ENCODE measurements at regions not wholly inside any gene's neighbourhood (a gene's known extent, or its start where the extent isn't known, plus 50 kb on each side); places are given as distances from the start of the nearest gene placed in this dataset.

DNA sequence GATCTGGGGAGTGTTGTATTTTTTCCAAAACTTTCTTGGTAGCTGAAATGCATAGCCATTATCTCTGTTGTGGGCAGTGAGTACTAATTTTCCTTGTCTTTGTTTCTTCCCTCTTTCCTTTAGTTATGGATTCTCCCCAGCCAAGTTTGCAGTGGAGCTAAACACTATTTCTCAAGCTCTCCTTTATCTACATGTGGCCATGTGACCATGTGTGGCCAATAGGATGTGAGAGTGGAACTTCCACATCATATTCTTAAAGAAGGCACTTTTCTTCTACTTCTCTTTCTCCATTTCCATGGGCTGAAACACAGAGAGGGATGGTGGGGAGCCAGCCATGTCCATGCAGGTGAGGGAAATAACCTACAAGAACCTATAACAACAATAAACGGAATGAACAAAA, 230.8 kb downstream of the CTH start:
- no peaks in the 10 kb centered on the region for H3K27me3 Mint-ChIP-seq
- CTCF ChIA-PET, result no interaction called here
- no peak overlapping the region for H3K4me3 Mint-ChIP-seq
- no peak overlapping the region for H3K4me3 ChIP-seq (ENCODE audit: low read length)
- intact Hi-C loops (cut with DNase I, micrococcal nuclease), result no loop called here
- no peak overlapping the region for H3K27ac Mint-ChIP-seq
- H3K36me3 Mint-ChIP-seq (ENCODE audit: low read depth), result no peaks in the 10 kb centered on the region
- no peaks in the 10 kb centered on the region for H3K36me3 ChIP-seq (ENCODE audit: insufficient read depth, low read length)
- H3K9me3 Mint-ChIP-seq, result peaks cover 2% of the 10 kb centered on the region
- no peaks in the 10 kb centered on the region for H3K9me3 ChIP-seq (ENCODE audit: control insufficient read depth in 1 of 2, insufficient read depth in 1 of 2, low read length in 2 of 2)
- no peak overlapping the region for H3K27ac ChIP-seq (ENCODE audit: low read depth in 1 of 2, low read length in 2 of 2)
- no peaks in the 10 kb centered on the region for H3K4me1 Mint-ChIP-seq (ENCODE audit: low read depth)
- DNase-seq, result no peak
- no peaks in the 10 kb centered on the region for H3K27me3 ChIP-seq (ENCODE audit: control insufficient read depth in 1 of 2, insufficient read depth in 2 of 2, low read length in 2 of 2)
- TF ChIP-seq, protein P1, sequence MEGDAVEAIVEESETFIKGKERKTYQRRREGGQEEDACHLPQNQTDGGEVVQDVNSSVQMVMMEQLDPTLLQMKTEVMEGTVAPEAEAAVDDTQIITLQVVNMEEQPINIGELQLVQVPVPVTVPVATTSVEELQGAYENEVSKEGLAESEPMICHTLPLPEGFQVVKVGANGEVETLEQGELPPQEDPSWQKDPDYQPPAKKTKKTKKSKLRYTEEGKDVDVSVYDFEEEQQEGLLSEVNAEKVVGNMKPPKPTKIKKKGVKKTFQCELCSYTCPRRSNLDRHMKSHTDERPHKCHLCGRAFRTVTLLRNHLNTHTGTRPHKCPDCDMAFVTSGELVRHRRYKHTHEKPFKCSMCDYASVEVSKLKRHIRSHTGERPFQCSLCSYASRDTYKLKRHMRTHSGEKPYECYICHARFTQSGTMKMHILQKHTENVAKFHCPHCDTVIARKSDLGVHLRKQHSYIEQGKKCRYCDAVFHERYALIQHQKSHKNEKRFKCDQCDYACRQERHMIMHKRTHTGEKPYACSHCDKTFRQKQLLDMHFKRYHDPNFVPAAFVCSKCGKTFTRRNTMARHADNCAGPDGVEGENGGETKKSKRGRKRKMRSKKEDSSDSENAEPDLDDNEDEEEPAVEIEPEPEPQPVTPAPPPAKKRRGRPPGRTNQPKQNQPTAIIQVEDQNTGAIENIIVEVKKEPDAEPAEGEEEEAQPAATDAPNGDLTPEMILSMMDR (IDR thresholded peaks at IDR 0.05), result no peak
- POLR2A ChIA-PET, result no interaction called here
- no peaks in the 10 kb centered on the region for H3K4me1 ChIP-seq (ENCODE audit: insufficient read depth, low read length)
- ATAC-seq (ENCODE audit: poor library complexity), result no peak

DNA sequence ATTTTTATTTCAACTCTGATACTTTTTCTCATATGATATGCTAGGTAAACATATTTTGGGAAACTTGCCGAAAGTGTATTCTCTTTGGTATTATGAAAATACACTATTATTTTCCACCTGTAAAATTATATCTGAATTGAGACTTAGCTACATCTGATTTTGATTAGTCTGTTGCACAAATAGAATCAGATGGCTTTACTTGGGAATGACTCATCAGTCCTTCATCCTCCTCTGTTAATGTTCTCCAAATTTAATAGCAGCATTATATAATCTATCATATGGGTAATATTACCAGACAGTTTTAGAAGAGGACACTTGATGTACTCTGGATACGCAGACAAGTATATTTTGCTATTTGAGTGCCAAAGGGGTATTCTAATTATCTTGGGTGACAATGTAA, 245.3 kb downstream of the CTH start:
- peaks cover 4% of the 10 kb centered on the region for H3K9me3 Mint-ChIP-seq
- peaks cover 0 to 9% of the 10 kb centered on the region in 2 experiments for H3K9me3 ChIP-seq (ENCODE audit: control insufficient read depth in 1 of 2, insufficient read depth in 1 of 2, low read length in 2 of 2)
- no peaks in the 10 kb centered on the region for H3K4me1 Mint-ChIP-seq (ENCODE audit: low read depth)
- H3K27me3 Mint-ChIP-seq, result no peaks in the 10 kb centered on the region
- intact Hi-C loops (cut with DNase I, micrococcal nuclease), result no loop called here
- no peaks in the 10 kb centered on the region for H3K36me3 ChIP-seq (ENCODE audit: insufficient read depth, low read length)
- no peak overlapping the region for H3K27ac ChIP-seq (ENCODE audit: low read depth in 1 of 2, low read length in 2 of 2)
- TF ChIP-seq, protein P1 (IDR thresholded peaks at IDR 0.05), result no peak
- ATAC-seq (ENCODE audit: poor library complexity) (no peak), DNase-seq (no peak)
- H3K4me3 Mint-ChIP-seq, result no peak overlapping the region
- no peaks in the 10 kb centered on the region for H3K27me3 ChIP-seq (ENCODE audit: control insufficient read depth in 1 of 2, insufficient read depth in 2 of 2, low read length in 2 of 2)
- CTCF ChIA-PET, result no interaction called here
- no peak overlapping the region for H3K27ac Mint-ChIP-seq
- H3K4me3 ChIP-seq (ENCODE audit: low read length), result no peak overlapping the region
- POLR2A ChIA-PET, result no interaction called here
- H3K36me3 Mint-ChIP-seq (ENCODE audit: low read depth), result no peaks in the 10 kb centered on the region
- no peaks in the 10 kb centered on the region for H3K4me1 ChIP-seq (ENCODE audit: insufficient read depth, low read length)

DNA sequence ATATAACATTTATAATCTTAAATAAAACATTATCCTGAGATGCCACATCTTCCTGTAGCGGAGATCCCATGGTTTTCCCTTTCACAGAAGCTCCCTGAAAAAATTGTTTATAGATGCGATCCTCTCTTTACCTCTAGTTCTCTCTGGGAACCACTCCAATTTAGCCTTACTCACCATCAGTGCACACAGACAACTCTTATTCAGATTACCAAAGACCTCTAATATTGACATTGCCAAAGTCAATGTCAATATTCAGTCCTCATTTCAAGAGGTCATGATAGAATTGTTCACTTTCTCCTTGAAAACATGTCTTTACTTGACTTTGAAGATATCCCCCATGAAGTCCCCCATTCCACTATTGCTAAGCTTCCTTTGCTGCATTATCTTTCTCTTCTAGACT, 248.8 kb downstream of the CTH start:
- no peak overlapping the region for H3K27ac ChIP-seq (ENCODE audit: low read depth in 1 of 2, low read length in 2 of 2)
- no peak overlapping the region for H3K4me3 ChIP-seq (ENCODE audit: low read length)
- no peak overlapping the region for H3K4me3 Mint-ChIP-seq
- no peaks in the 10 kb centered on the region for H3K36me3 ChIP-seq (ENCODE audit: insufficient read depth, low read length)
- no peak overlapping the region for H3K27ac Mint-ChIP-seq
- POLR2A ChIA-PET, result no interaction called here
- peaks cover 0 to 3% of the 10 kb centered on the region in 2 experiments for H3K9me3 ChIP-seq (ENCODE audit: control insufficient read depth in 1 of 2, insufficient read depth in 1 of 2, low read length in 2 of 2)
- H3K27me3 ChIP-seq (ENCODE audit: control insufficient read depth in 1 of 2, insufficient read depth in 2 of 2, low read length in 2 of 2), result no peaks in the 10 kb centered on the region
- intact Hi-C loops (cut with DNase I, micrococcal nuclease), result no loop called here
- no peaks in the 10 kb centered on the region for H3K4me1 ChIP-seq (ENCODE audit: insufficient read depth, low read length)
- H3K9me3 Mint-ChIP-seq, result peaks cover 4% of the 10 kb centered on the region
- TF ChIP-seq, protein P1 (IDR thresholded peaks at IDR 0.05), result no peak
- CTCF ChIA-PET, result no interaction called here
- no peaks in the 10 kb centered on the region for H3K27me3 Mint-ChIP-seq
- H3K4me1 Mint-ChIP-seq (ENCODE audit: low read depth), result no peaks in the 10 kb centered on the region
- no peaks in the 10 kb centered on the region for H3K36me3 Mint-ChIP-seq (ENCODE audit: low read depth)
- DNase-seq (no peak), ATAC-seq (ENCODE audit: poor library complexity) (no peak)

All from CD4-positive, alpha-beta T cell (primary cell).